ENCODE measurements at regions not wholly inside any gene's neighbourhood (a gene's known extent, or its start where the extent isn't known, plus 50 kb on each side); places are given as distances from the start of the nearest gene placed in this dataset.

GRCh38 chr3:35383719-35384555, 255.4 kb upstream of the ARPP21 start:
- TF ChIP-seq REST (IDR thresholded peaks at IDR 0.05; ENCODE audit: insufficient replicate concordance, low read depth) = no peak
- no peak for TF ChIP-seq GABPA (IDR thresholded peaks at IDR 0.05; ENCODE audit: low read depth)
- TF ChIP-seq POLR2AphosphoS5 (IDR thresholded peaks at IDR 0.05; ENCODE audit: low read depth) = no peak
- no peak overlapping the region for H3K27ac ChIP-seq (replicated peaks)
- H3K4me3 ChIP-seq (replicated peaks; ENCODE audit: insufficient read depth, low read length) = no peak overlapping the region
- DNase-seq (ENCODE audit: low read depth in 1 of 2, low spot score in 1 of 2) = no peak
- no peaks in the 10 kb centered on the region for H3K27me3 ChIP-seq (ENCODE audit: insufficient read depth, poor library complexity, severe bottlenecking)

GRCh38 chr3:35385271-35385670, 254.1 kb upstream of the ARPP21 start:
- no peak for DNase-seq (ENCODE audit: low read depth in 1 of 2, low spot score in 1 of 2)
- no peaks in the 10 kb centered on the region for H3K27me3 ChIP-seq (ENCODE audit: insufficient read depth, poor library complexity, severe bottlenecking)
- no peak overlapping the region for H3K4me3 ChIP-seq (replicated peaks; ENCODE audit: insufficient read depth, low read length)
- no peak for TF ChIP-seq SPI1 (IDR thresholded peaks at IDR 0.05; ENCODE audit: borderline replicate concordance, low read depth)
- no peak overlapping the region for H3K27ac ChIP-seq (replicated peaks)

- Histone ChIP-seq H3K27me3 (ENCODE audit: insufficient read depth, poor library complexity, severe bottlenecking) (no peaks in the 10 kb centered on the region), H3K27ac (replicated peaks) (no peak overlapping the region), H3K4me3 (replicated peaks; ENCODE audit: insufficient read depth, low read length) (no peak overlapping the region)
- TF ChIP-seq SPI1 (IDR thresholded peaks at IDR 0.05; ENCODE audit: borderline replicate concordance, low read depth) = no peak
- TF ChIP-seq REST (IDR thresholded peaks at IDR 0.05; ENCODE audit: insufficient replicate concordance, low read depth) = no peak
- no peak for TF ChIP-seq CTCF (IDR thresholded peaks at IDR 0.05; ENCODE audit: insufficient read depth, low read length)
- TF ChIP-seq GABPA (IDR thresholded peaks at IDR 0.05; ENCODE audit: low read depth) = no peak
- no peak for DNase-seq (ENCODE audit: low read depth in 1 of 2, low spot score in 1 of 2)
These were observed 249.4 kb upstream of the ARPP21 start for GRCh38 chr3:35389907-35390306.

- no peak for DNase-seq (ENCODE audit: low read depth in 1 of 2, low spot score in 1 of 2)
- no peak for TF ChIP-seq REST (IDR thresholded peaks at IDR 0.05; ENCODE audit: insufficient replicate concordance, low read depth)
- no peak for TF ChIP-seq SPI1 (IDR thresholded peaks at IDR 0.05; ENCODE audit: borderline replicate concordance, low read depth)
- Histone ChIP-seq H3K4me3 (replicated peaks; ENCODE audit: insufficient read depth, low read length) (no peak overlapping the region), H3K27ac (replicated peaks) (no peak overlapping the region), H3K27me3 (ENCODE audit: insufficient read depth, poor library complexity, severe bottlenecking) (no peaks in the 10 kb centered on the region)
These were observed 247.1 kb upstream of the ARPP21 start for GRCh38 chr3:35392187-35392586.

Measured in HL-60 (cell line).